Epithelial cell of prostate (primary cell): ENCODE measurements at regions not wholly inside any gene's neighbourhood (a gene's known extent, or its start where the extent isn't known, plus 50 kb on each side); places are given as distances from the start of the nearest gene placed in this dataset.
A peak's percentile ranks its signal among the peaks of the same experiment; 100 is the strongest.

Experiments
- DNase-seq: peaks from one replicate; pipeline ENCODE4 v3.0.0-alpha.2; 2011; ENCODE audit warnings: low read depth, low spot score
- H3K27ac ChIP-seq: fragments of 450-650 bp; 2 replicates; pipeline ENCODE4 v1.5.1; 2017; ENCODE audit warnings: mild to moderate bottlenecking

- peak overlapping the region; percentile 51 for H3K27ac ChIP-seq
- no peak for DNase-seq
Observed at GRCh38 chr1:229037806-229038405, 233.0 kb upstream of the RAB4A start.

GRCh38 chr1:229040630-229041358, 230.1 kb upstream of the RAB4A start:
- no peak for DNase-seq
- no peak overlapping the region for H3K27ac ChIP-seq

- no peak for DNase-seq
- H3K27ac ChIP-seq, result no peak overlapping the region
Observed at GRCh38 chr1:229041946-229042345, 229.0 kb upstream of the RAB4A start.

- H3K27ac ChIP-seq, result no peak overlapping the region
- DNase-seq, result no peak
Observed at GRCh38 chr1:229042482-229042881, 228.4 kb upstream of the RAB4A start.

- no peak overlapping the region for H3K27ac ChIP-seq
- no peak for DNase-seq
Observed at GRCh38 chr1:229043115-229043514, 227.8 kb upstream of the RAB4A start.

- no peak for DNase-seq
- no peak overlapping the region for H3K27ac ChIP-seq
Observed at GRCh38 chr1:229046251-229046853, 224.6 kb upstream of the RAB4A start.

- H3K27ac ChIP-seq, result no peak overlapping the region
- no peak for DNase-seq
Observed at GRCh38 chr1:229047161-229047839, 223.6 kb upstream of the RAB4A start.

GRCh38 chr1:229047840-229048620, 222.9 kb upstream of the RAB4A start:
- no peak for DNase-seq
- H3K27ac ChIP-seq, result no peak overlapping the region

GRCh38 chr1:229048896-229049295, 222.0 kb upstream of the RAB4A start:
- no peak for DNase-seq
- H3K27ac ChIP-seq, result no peak overlapping the region

GRCh38 chr1:229056046-229056445, 214.9 kb upstream of the RAB4A start:
- H3K27ac ChIP-seq, result no peak overlapping the region
- DNase-seq, result no peak

- no peak overlapping the region for H3K27ac ChIP-seq
- no peak for DNase-seq
Observed at GRCh38 chr1:229058111-229058561, 212.8 kb upstream of the RAB4A start.

- H3K27ac ChIP-seq, result no peak overlapping the region
- no peak for DNase-seq
Observed at GRCh38 chr1:229058729-229059128, 212.2 kb upstream of the RAB4A start.

- no peak overlapping the region for H3K27ac ChIP-seq
- no peak for DNase-seq
Observed at GRCh38 chr1:229059671-229060539, 211.0 kb upstream of the RAB4A start.

- DNase-seq, result no peak
- H3K27ac ChIP-seq, result no peak overlapping the region
Observed at GRCh38 chr1:229062135-229062534, 208.8 kb upstream of the RAB4A start.

GRCh38 chr1:229063154-229063773, 207.6 kb upstream of the RAB4A start:
- no peak overlapping the region for H3K27ac ChIP-seq
- no peak for DNase-seq

GRCh38 chr1:229064320-229065168, 206.4 kb upstream of the RAB4A start:
- DNase-seq, result no peak
- H3K27ac ChIP-seq, result no peak overlapping the region

GRCh38 chr1:229065613-229066012, 205.3 kb upstream of the RAB4A start:
- no peak for DNase-seq

GRCh38 chr1:229066591-229066990, 204.3 kb upstream of the RAB4A start:
- no peak for DNase-seq
- H3K27ac ChIP-seq, result no peak overlapping the region

More at GRCh38 chr1:229065613-229066012, 205.3 kb upstream of the RAB4A start:
- no peak overlapping the region for H3K27ac ChIP-seq
